Lower leg skin (tissue), 4 donors: ENCODE measurements at regions not wholly inside any gene's neighbourhood (a gene's known extent, or its start where the extent isn't known, plus 50 kb on each side); places are given as distances from the start of the nearest gene placed in this dataset.
"Not testable (repeated sequence)": the region's sequence is repeated elsewhere in the genome, so short reads cannot be mapped to it uniquely, and the experiment has no call there.

Experiments
- DNase-seq, 2 donors: peaks; one replicate each; pipeline ENCODE4 v3.0.0-alpha.2; 2019; ENCODE audit warnings: low spot score in 2 of 2
- H3K4me3 ChIP-seq: fragments of 200-600 bp; sonication (generic); 2 replicates; pipeline ENCODE4 v1.5.1; 2017; ENCODE audit warnings: mild to moderate bottlenecking, low read depth; ENCODE audit not compliant: poor library complexity, severe bottlenecking
- CTCF ChIP-seq, 3 donors: fragments of 450-650 bp; IDR thresholded peaks; one replicate each; pipeline ENCODE4 v1.5.1; 2016; ENCODE audit warnings: antibody characterized with exemption in 3 of 3, mild to moderate bottlenecking in 3 of 3, moderate library complexity in 2 of 3
- POLR2A ChIP-seq, 2 donors: fragments of 450-650 bp; IDR thresholded peaks; one replicate each; pipeline ENCODE4 v1.6.1; 2016 to 2017; ENCODE audit warnings: antibody characterized with exemption in 2 of 2, mild to moderate bottlenecking in 1 of 2, moderate library complexity in 1 of 2
- WGBS, 2 donors: methylation state at CpG; one replicate each; pipeline ENCODE4 v1.1.5; 2018; 5-methylcytosine and 5-hydroxymethylcytosine counted together
- intact Hi-C: fragments of 100-400 bp; cut with DNase I; formaldehyde crosslinking; loops from one replicate; pipeline ENCODE4 v1.15.0; 2023; ENCODE audit warnings: low total_unique reads

GRCh38 chr13:44713788-44714469 is 137.8 kb upstream of the TSC22D1 start:
- no peak for DNase-seq
- intact Hi-C loops: no loop called here
- TF ChIP-seq CTCF (IDR thresholded peaks at IDR 0.05): no peak
- TF ChIP-seq POLR2A (IDR thresholded peaks at IDR 0.05): no peak
- H3K4me3 ChIP-seq: no peak overlapping the region
- WGBS, 2 donors: 39 to 41% methylated on average over 3 of the region's 3 CpGs

GRCh38 chr13:44711706-44712105 is 135.6 kb upstream of the TSC22D1 start:
- intact Hi-C loops: no loop called here
- 74 to 79% methylated on average over 1 of the region's 1 CpG for WGBS, 2 donors
- TF ChIP-seq CTCF (IDR thresholded peaks at IDR 0.05) (no peak), POLR2A (IDR thresholded peaks at IDR 0.05) (no peak)
- H3K4me3 ChIP-seq: no peak overlapping the region
- no peak for DNase-seq

GRCh38 chr13:44710576-44710975 is 134.4 kb upstream of the TSC22D1 start:
- TF ChIP-seq POLR2A (IDR thresholded peaks at IDR 0.05) (no peak), CTCF (IDR thresholded peaks at IDR 0.05) (no peak)
- 72 to 85% methylated on average over 2 of the region's 2 CpGs for WGBS, 2 donors
- DNase-seq: no peak
- H3K4me3 ChIP-seq: no peak overlapping the region
- intact Hi-C loops: no loop called here

GRCh38 chr13:44704811-44705210 is 128.7 kb upstream of the TSC22D1 start:
- intact Hi-C loops, DNase-seq, H3K4me3 ChIP-seq: not testable (repeated sequence)
- 77 to 80% methylated on average over 3 of the region's 3 CpGs for WGBS, 2 donors

- H3K4me3 ChIP-seq: no peak overlapping the region
- intact Hi-C loops: no loop called here
- peak in 1 of 2 donors; percentile 12 for DNase-seq
- 72 to 81% methylated on average over 3 of the region's 3 CpGs for WGBS, 2 donors
- TF ChIP-seq CTCF (IDR thresholded peaks at IDR 0.05) (no peak), POLR2A (IDR thresholded peaks at IDR 0.05) (no peak)
Observed at GRCh38 chr13:44703371-44703770, 127.2 kb upstream of the TSC22D1 start.

- peak in 1 of 2 donors; percentile 86 for DNase-seq
- intact Hi-C loops: no loop called here
- 54 to 59% methylated on average over 7 of the region's 7 CpGs for WGBS, 2 donors
- H3K4me3 ChIP-seq: no peak overlapping the region
- TF ChIP-seq CTCF (IDR thresholded peaks at IDR 0.05): no peak
- no peak for TF ChIP-seq POLR2A (IDR thresholded peaks at IDR 0.05)
Observed at GRCh38 chr13:44698066-44698465, 121.9 kb upstream of the TSC22D1 start.
